22Rv1 (cell line): ENCODE measurements at regions not wholly inside any gene's neighbourhood (a gene's known extent, or its start where the extent isn't known, plus 50 kb on each side); places are given as distances from the start of the nearest gene placed in this dataset.

Experiments
- H3K27ac ChIP-seq: fragments of 450-650 bp; 2 replicates; pipeline ENCODE4 v1.5.1; 2017
- CTCF ChIP-seq: fragments of 450-650 bp; IDR thresholded peaks from 2 replicates; pipeline ENCODE4 v1.5.1; 2017; ENCODE audit warnings: mild to moderate bottlenecking
- ZFX ChIP-seq: fragments of 450-650 bp; IDR thresholded peaks from 2 replicates; pipeline ENCODE4 v1.6.1; 2017; ENCODE audit warnings: antibody characterized with exemption, borderline replicate concordance

GRCh38 chr12:66945189-66945817, 266.4 kb upstream of the GRIP1 start:
- TF ChIP-seq CTCF (no peak), ZFX (no peak)
- no peak overlapping the region for H3K27ac ChIP-seq

- TF ChIP-seq ZFX (no peak), CTCF (no peak)
Observed at GRCh38 chr12:66947119-66947518, 268.2 kb upstream of the GRIP1 start.

GRCh38 chr12:66952668-66953067, 273.8 kb upstream of the GRIP1 start:
- H3K27ac ChIP-seq, result no peak overlapping the region
- no peak for TF ChIP-seq ZFX
- TF ChIP-seq CTCF, result no peak

More at GRCh38 chr12:66947119-66947518, 268.2 kb upstream of the GRIP1 start:
- H3K27ac ChIP-seq, result no peak overlapping the region

GRCh38 chr12:66956300-66956699, 277.4 kb upstream of the GRIP1 start:
- no peak overlapping the region for H3K27ac ChIP-seq
- no peak for TF ChIP-seq CTCF
- no peak for TF ChIP-seq ZFX

- no peak for TF ChIP-seq CTCF
- TF ChIP-seq ZFX, result no peak
- H3K27ac ChIP-seq, result no peak overlapping the region
Observed at GRCh38 chr12:66959276-66959675, 280.4 kb upstream of the GRIP1 start.

- no peak overlapping the region for H3K27ac ChIP-seq
- TF ChIP-seq CTCF, result no peak
- TF ChIP-seq ZFX, result no peak
Observed at GRCh38 chr12:66960006-66960405, 281.1 kb upstream of the GRIP1 start.

- no peak overlapping the region for H3K27ac ChIP-seq
- no peak for TF ChIP-seq ZFX
- TF ChIP-seq CTCF, result no peak
Observed at GRCh38 chr12:66960704-66961690, 282.1 kb upstream of the GRIP1 start.
